DMS53 treated with DMSO at 0.1 percent for 48 hours (cell line): ENCODE measurements at regions not wholly inside any gene's neighbourhood (a gene's known extent, or its start where the extent isn't known, plus 50 kb on each side); places are given as distances from the start of the nearest gene placed in this dataset.

Experiments
- DNase-seq: peaks from one replicate; lab custom pipeline; 2025; ENCODE audit not compliant: unreplicated experiment; lab: John Stamatoyannopoulos, UW

DNA sequence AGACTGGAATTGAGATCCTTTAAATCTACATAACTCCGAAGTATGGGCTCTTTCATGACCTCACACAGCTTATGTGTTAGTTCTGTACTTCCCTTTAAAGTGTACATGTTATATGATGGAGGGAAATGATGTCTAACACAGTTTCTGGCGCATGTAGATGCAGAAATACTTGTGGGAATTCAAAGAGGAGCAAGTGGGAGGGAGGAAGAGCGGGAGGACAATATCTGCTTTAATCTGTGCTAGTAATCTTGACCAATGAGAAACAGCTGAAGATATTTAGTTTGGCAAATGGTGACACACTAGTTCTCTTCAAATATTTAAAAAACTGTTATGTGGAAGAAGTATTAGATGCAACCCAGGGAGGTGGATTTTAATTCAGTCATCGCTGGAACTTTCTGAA, 62.9 kb upstream of the PLEKHG1 start:
- no peak for DNase-seq

- no peak for DNase-seq
These were observed 62.2 kb upstream of the PLEKHG1 start for GRCh38 chr6:150537491-150537890.

GRCh38 chr6:150537893-150538292, 61.8 kb upstream of the PLEKHG1 start:
- no peak for DNase-seq

DNA sequence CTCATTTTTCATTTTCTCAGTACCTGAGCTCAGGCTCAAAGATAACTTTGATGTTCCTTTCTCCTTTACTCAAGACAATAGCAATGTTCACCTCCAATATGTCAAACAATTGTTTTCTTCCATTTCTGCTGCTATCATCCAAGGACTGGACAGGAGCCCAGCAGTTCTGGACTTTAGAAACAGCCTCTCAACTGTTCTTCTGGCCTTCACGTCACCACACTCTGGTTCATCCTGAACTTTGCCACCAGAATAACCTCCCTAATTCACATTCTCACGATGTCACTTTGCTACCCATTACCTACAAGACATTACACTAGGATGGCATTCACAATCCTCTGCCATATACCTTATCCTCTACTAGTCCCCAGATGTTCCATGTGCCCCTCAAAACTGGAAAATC, 60.6 kb upstream of the PLEKHG1 start:
- no peak for DNase-seq

- no peak for DNase-seq
These were observed 60.1 kb upstream of the PLEKHG1 start for GRCh38 chr6:150539568-150539967.

DNA sequence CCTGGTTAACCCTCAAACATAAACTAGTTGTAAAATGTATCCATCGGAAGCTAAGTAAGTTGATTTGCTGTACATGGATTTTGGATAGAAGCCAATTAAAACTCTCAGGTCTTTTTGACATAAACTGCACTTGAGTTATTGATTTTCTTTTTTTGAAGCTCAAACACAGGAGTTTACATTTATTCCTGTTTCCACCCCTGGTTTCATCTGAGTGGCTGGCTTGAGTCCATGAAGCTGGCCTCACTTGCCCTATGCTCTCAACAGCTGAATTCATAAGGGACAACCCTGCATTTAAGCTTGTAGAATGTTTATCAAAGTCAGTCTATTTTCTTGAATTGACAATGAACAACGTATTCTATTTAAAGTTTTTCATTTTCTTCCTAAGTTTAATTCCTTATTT, 58.1 kb upstream of the PLEKHG1 start:
- DNase-seq: no peak

DNA sequence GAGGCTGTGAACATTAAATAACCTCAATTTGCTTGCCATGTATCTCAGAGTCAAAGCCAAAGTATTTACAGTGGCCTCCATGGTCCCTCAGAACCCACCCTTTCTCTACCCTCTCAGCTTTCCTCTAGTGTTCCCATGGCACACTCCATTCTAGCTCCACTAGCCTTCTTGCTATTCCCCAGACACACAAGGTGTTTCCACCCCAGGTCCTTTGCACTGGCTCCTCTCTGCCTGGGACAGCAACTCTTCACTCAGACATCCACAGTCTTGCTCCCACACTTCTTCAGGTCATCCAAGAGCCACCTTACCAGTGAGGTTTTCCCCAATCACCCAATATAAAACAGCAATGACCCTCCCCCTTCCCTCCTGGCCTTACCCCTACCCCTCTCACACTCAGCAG, 56.5 kb upstream of the PLEKHG1 start:
- no peak for DNase-seq

DNA sequence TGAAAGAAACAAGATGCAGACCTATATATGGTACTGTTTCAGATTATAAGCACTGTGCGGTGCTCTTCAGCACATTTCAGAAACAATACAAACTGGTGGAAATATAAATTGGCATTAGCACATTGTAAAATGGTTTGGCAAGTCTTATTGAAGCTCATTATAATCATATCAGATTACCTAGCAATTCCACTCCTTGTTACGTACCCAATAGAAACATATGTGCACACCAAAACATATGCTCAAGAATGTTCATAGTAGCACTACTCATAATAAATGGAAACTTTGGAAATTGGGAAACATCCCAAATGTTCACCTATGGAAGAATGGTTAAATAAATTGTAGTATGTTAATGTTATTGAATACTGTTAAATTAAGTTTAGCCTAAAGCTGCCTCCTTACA, 54.9 kb upstream of the PLEKHG1 start:
- DNase-seq: no peak

DNA sequence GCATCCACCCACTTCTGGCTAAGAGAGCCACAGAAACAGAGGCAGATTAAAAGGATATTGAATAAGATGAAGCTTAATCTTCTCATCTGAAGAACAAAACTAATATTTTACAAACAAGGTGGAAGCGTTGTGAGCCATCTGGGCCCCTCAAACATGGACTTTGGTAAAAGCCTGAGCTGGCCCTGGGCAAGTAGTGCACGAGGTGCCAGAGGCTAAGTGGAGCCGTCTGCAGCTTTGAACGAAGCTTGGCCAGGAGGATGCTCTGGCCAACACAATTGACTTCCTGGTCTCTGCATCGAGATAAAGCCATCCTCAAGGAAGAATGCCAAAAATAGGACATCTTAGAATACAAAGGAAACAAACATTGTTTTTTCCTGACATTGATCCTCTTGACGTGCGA, 53.2 kb upstream of the PLEKHG1 start:
- DNase-seq: no peak

GRCh38 chr6:150547502-150548222, 52.0 kb upstream of the PLEKHG1 start:
- no peak for DNase-seq

- no peak for DNase-seq
These were observed 51.4 kb upstream of the PLEKHG1 start for GRCh38 chr6:150548330-150548729.

DNA sequence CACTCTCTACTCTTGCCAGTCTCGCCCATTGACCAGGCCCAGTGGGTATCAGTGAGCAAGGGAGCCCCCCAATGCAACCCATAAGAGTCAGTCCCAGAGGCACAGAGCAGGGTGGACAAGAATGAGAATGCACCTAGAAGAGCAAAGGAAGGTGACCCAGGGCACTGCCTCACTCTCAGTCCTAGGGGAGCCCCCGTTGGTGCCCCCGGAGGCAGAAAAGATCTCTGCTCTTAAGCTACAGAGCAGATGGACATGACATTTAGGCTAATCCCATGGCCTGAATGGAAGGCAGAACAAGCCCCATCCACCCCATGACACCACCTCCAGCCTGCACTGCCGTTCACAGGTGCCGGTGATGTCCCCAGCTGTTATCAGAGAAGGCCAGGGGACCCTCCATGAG, 50.7 kb upstream of the PLEKHG1 start:
- no peak for DNase-seq

DNA sequence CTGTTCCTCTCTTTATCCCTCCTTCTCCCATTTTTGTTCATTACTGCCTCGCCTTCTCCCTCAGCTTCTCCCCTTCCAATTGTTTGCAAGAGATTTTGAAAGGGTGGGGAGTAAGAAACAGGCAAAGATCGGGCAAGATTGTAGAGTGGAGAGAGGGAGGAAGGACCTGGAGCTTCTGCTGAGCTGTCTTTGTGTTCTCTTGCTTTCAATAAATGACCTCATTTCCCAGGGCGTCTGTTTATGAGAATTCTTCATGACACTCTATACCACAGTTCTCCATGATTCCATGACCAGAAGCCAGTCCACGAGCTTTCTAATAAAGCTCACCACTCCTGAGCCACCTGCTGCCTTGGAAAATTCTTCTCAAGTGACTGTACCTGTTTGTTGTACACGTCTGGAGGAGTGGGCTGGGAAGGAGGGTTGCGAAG, 50.0 kb upstream of the PLEKHG1 start:
- DNase-seq: no peak
